ENCODE measurements at regions not wholly inside any gene's neighbourhood (a gene's known extent, or its start where the extent isn't known, plus 50 kb on each side); places are given as distances from the start of the nearest gene placed in this dataset.

- TF ChIP-seq, protein P1, sequence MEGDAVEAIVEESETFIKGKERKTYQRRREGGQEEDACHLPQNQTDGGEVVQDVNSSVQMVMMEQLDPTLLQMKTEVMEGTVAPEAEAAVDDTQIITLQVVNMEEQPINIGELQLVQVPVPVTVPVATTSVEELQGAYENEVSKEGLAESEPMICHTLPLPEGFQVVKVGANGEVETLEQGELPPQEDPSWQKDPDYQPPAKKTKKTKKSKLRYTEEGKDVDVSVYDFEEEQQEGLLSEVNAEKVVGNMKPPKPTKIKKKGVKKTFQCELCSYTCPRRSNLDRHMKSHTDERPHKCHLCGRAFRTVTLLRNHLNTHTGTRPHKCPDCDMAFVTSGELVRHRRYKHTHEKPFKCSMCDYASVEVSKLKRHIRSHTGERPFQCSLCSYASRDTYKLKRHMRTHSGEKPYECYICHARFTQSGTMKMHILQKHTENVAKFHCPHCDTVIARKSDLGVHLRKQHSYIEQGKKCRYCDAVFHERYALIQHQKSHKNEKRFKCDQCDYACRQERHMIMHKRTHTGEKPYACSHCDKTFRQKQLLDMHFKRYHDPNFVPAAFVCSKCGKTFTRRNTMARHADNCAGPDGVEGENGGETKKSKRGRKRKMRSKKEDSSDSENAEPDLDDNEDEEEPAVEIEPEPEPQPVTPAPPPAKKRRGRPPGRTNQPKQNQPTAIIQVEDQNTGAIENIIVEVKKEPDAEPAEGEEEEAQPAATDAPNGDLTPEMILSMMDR (IDR thresholded peaks at IDR 0.05) = no peak
- no peak for TF ChIP-seq POLR2AphosphoS5 (IDR thresholded peaks at IDR 0.05)
- no peak for TF ChIP-seq POLR2A (IDR thresholded peaks at IDR 0.05)
These were observed 61.2 kb upstream of the AGR3 start for GRCh38 chr7:16942929-16943509.
